Ectodermal cell (in vitro differentiated cells): ENCODE measurements at regions not wholly inside any gene's neighbourhood (a gene's known extent, or its start where the extent isn't known, plus 50 kb on each side); places are given as distances from the start of the nearest gene placed in this dataset.

Source experiments
- H3K27ac ChIP-seq: 2 replicates; pipeline ENCODE4 v1.7.0; 2013; ENCODE audit warnings: mild to moderate bottlenecking, low read depth, low read length; ENCODE audit not compliant: insufficient read depth, poor library complexity, severe bottlenecking
- H3K27me3 ChIP-seq: 2 replicates; pipeline ENCODE4 v1.7.0; 2013; ENCODE audit warnings: mild to moderate bottlenecking, low read length; ENCODE audit not compliant: insufficient read depth, control insufficient read depth, poor library complexity, severe bottlenecking
- H3K36me3 ChIP-seq: one replicate; pipeline ENCODE4 v1.7.0; 2013; ENCODE audit warnings: low read length; ENCODE audit not compliant: control insufficient read depth, insufficient read depth
- H3K4me1 ChIP-seq: one replicate; pipeline ENCODE4 v1.7.0; 2013; ENCODE audit warnings: low read length; ENCODE audit not compliant: control insufficient read depth, insufficient read depth
- H3K4me3 ChIP-seq: 2 replicates; pipeline ENCODE4 v1.7.0; 2013; ENCODE audit warnings: low read depth, low read length, control low read depth; ENCODE audit not compliant: insufficient read depth
- H3K9me3 ChIP-seq: 2 replicates; pipeline ENCODE4 v1.7.0; 2013; ENCODE audit warnings: mild to moderate bottlenecking, low read length, moderate library complexity; ENCODE audit not compliant: control insufficient read depth
- WGBS, 2 experiments: methylation state at CpG; one replicate each; pipeline ENCODE4 v1.1.7; 2013; ENCODE audit warnings: missing lambda C conversion rate in 2 of 2; 5-methylcytosine and 5-hydroxymethylcytosine counted together

GRCh38 chr2:145511946-145512345, 992.0 kb upstream of the ZEB2 start:
- no peaks in the 10 kb centered on the region for H3K27me3 ChIP-seq
- no peaks in the 10 kb centered on the region for H3K9me3 ChIP-seq
- 94 to 97% methylated on average over 3 of the region's 4 CpGs for WGBS, 2 experiments
- H3K36me3 ChIP-seq: no peaks in the 10 kb centered on the region
- no peak overlapping the region for H3K4me3 ChIP-seq
- no peak overlapping the region for H3K27ac ChIP-seq
- no peaks in the 10 kb centered on the region for H3K4me1 ChIP-seq

- no peak overlapping the region for H3K4me3 ChIP-seq
- no peaks in the 10 kb centered on the region for H3K36me3 ChIP-seq
- no peak overlapping the region for H3K27ac ChIP-seq
- no peaks in the 10 kb centered on the region for H3K9me3 ChIP-seq
- no peaks in the 10 kb centered on the region for H3K4me1 ChIP-seq
- WGBS, 2 experiments: 62 to 82% methylated on average over 3 of the region's 3 CpGs
- H3K27me3 ChIP-seq: no peaks in the 10 kb centered on the region
Observed at GRCh38 chr2:145503511-145503910, 983.6 kb upstream of the ZEB2 start.

GRCh38 chr2:145501920-145502319, 982.0 kb upstream of the ZEB2 start:
- no peaks in the 10 kb centered on the region for H3K36me3 ChIP-seq
- H3K4me1 ChIP-seq: no peaks in the 10 kb centered on the region
- WGBS, 2 experiments: 95% methylated on average over 3 of the region's 3 CpGs
- H3K27me3 ChIP-seq: no peaks in the 10 kb centered on the region
- H3K9me3 ChIP-seq: no peaks in the 10 kb centered on the region
- H3K4me3 ChIP-seq: no peak overlapping the region
- H3K27ac ChIP-seq: no peak overlapping the region

GRCh38 chr2:145495590-145495989, 975.7 kb upstream of the ZEB2 start:
- no peak overlapping the region for H3K4me3 ChIP-seq
- H3K4me1 ChIP-seq: no peaks in the 10 kb centered on the region
- peaks cover 3% of the 10 kb centered on the region for H3K9me3 ChIP-seq
- no peaks in the 10 kb centered on the region for H3K36me3 ChIP-seq
- H3K27me3 ChIP-seq: no peaks in the 10 kb centered on the region
- 84 to 100% methylated on average over 1 to 2 of the region's 3 CpGs for WGBS, 2 experiments
- no peak overlapping the region for H3K27ac ChIP-seq

GRCh38 chr2:145494441-145494840, 974.5 kb upstream of the ZEB2 start:
- Histone ChIP-seq H3K27ac (no peak overlapping the region), H3K9me3 (peaks cover 3% of the 10 kb centered on the region), H3K27me3 (no peaks in the 10 kb centered on the region), H3K36me3 (no peaks in the 10 kb centered on the region), H3K4me3 (no peak overlapping the region), H3K4me1 (no peaks in the 10 kb centered on the region)
- WGBS, 2 experiments: no CpG with 5 or more reads among the region's 1 CpG

GRCh38 chr2:145488571-145488970, 968.7 kb upstream of the ZEB2 start:
- H3K4me3 ChIP-seq: no peak overlapping the region
- WGBS, 2 experiments: 94 to 100% methylated on average over 3 of the region's 3 CpGs
- H3K36me3 ChIP-seq: no peaks in the 10 kb centered on the region
- no peak overlapping the region for H3K27ac ChIP-seq
- no peaks in the 10 kb centered on the region for H3K27me3 ChIP-seq
- H3K9me3 ChIP-seq: peaks cover 3% of the 10 kb centered on the region
- H3K4me1 ChIP-seq: no peaks in the 10 kb centered on the region

- no peak overlapping the region for H3K27ac ChIP-seq
- H3K4me1 ChIP-seq: no peaks in the 10 kb centered on the region
- no peaks in the 10 kb centered on the region for H3K27me3 ChIP-seq
- H3K36me3 ChIP-seq: no peaks in the 10 kb centered on the region
- no peak overlapping the region for H3K4me3 ChIP-seq
- H3K9me3 ChIP-seq: no peaks in the 10 kb centered on the region
Observed at GRCh38 chr2:145484448-145485097, 964.7 kb upstream of the ZEB2 start.

GRCh38 chr2:145483854-145484253, 963.9 kb upstream of the ZEB2 start:
- WGBS, 2 experiments: 96 to 98% methylated on average over 2 of the region's 3 CpGs
- Histone ChIP-seq H3K9me3 (no peaks in the 10 kb centered on the region), H3K27ac (no peak overlapping the region), H3K27me3 (no peaks in the 10 kb centered on the region), H3K4me1 (no peaks in the 10 kb centered on the region), H3K4me3 (no peak overlapping the region), H3K36me3 (no peaks in the 10 kb centered on the region)

GRCh38 chr2:145481334-145481922, 961.5 kb upstream of the ZEB2 start:
- Histone ChIP-seq H3K4me1 (no peaks in the 10 kb centered on the region), H3K27ac (no peak overlapping the region), H3K9me3 (no peaks in the 10 kb centered on the region), H3K36me3 (no peaks in the 10 kb centered on the region), H3K4me3 (no peak overlapping the region), H3K27me3 (no peaks in the 10 kb centered on the region)

- no peaks in the 10 kb centered on the region for H3K4me1 ChIP-seq
Observed at GRCh38 chr2:145464866-145465265, 944.9 kb upstream of the ZEB2 start.

More at GRCh38 chr2:145464866-145465265, 944.9 kb upstream of the ZEB2 start:
- no peaks in the 10 kb centered on the region for H3K27me3 ChIP-seq
- no peak overlapping the region for H3K4me3 ChIP-seq
- no peaks in the 10 kb centered on the region for H3K36me3 ChIP-seq
- no peak overlapping the region for H3K27ac ChIP-seq
- no peaks in the 10 kb centered on the region for H3K9me3 ChIP-seq
- WGBS, 2 experiments: 89 to 93% methylated on average over 3 of the region's 3 CpGs
